NK-92 treated with Interleukin-12 subunit alpha and Interleukin-12 subunit beta, amount 100 ng/mL, for 24 hours (cell line): ENCODE measurements at regions not wholly inside any gene's neighbourhood (a gene's known extent, or its start where the extent isn't known, plus 50 kb on each side); places are given as distances from the start of the nearest gene placed in this dataset.

Experiments
- DNase-seq: peaks from one replicate; lab custom pipeline; 2025; lab: John Stamatoyannopoulos, UW

DNA sequence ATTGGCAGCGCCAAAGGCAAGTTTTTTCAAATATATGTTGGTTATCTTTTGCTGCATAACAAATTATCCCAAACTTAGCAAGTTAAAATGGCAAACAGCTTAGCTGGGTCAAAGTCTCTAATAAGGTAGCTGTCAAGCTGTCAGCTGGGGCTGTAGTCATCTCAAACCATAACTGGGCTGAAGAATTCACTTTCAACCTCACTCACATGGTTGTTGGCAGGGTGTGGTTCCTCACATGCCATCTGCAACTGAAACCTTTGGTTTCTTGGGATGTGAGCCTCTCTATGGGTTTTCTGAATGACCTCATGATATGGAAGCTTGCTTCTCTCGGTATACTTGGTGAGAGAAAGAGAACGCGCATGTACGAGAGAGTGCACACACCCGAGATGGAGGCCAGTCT lies 125.4 kb downstream of the LRIG3 start:
- no peak for DNase-seq

DNA sequence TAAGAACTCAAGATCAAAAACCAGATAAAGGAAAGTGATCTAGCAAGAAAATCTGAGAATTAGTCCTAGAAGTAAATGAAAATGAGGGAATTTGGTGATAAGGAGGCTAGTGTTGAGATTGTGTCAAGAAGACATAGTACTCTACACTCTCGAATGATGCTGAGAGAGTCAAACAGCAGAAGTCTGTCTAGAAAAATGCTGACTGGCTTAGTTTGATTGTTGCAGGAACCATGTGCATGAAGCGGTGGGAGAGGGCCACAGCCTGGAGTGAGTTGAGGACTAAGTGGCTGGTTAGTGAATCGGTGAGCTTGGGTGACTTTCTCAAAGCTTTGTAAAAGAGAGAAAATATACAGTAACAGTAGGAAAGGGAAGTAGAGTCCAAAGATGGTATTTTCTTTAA lies 124.5 kb downstream of the LRIG3 start:
- DNase-seq, result no peak

DNA sequence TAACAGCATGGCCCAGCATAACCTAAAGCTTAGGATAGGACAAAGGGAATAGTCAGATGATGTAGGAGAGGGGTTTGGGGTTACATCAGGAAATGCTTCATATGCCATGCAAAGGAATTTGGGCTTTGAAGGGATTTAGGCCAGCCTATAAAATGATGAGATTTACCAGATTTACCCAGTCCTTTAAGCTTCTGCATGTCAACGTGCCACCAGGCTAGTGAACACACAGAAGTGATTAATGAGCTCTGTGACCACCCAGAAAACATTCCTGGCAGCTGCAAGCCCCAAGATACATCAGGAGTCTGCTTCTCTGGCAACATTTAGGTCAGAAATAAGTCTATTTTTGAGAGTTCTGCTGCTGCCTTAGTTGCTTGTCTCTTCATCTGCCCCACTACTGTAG lies 118.3 kb downstream of the LRIG3 start:
- DNase-seq, result no peak

DNA sequence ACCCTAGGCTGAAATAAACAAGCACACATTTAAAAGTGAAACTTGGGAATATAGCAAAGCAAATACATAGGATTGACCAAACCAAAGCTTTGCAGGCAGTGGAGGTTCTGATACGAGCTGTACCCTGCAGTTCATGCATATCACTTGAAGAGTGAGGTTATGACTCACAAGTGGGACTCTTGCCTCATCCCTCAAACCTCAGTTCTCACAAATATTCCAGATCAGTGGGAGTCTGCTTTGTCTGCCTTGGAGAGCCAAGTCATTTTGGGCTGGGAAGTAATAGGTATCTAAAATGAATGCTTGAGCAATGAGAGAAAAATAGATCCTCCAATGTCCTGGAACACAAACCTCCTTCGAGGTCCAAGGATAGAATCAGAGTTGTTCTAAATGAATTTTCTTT lies 116.4 kb downstream of the LRIG3 start:
- no peak for DNase-seq

GRCh38 chr12:58804749-58805148 lies 115.6 kb downstream of the LRIG3 start:
- DNase-seq, result no peak

GRCh38 chr12:58809064-58809607 lies 111.2 kb downstream of the LRIG3 start:
- no peak for DNase-seq

- no peak for DNase-seq
Measured at GRCh38 chr12:58811346-58811745, 109.0 kb downstream of the LRIG3 start.

- no peak for DNase-seq
Measured at GRCh38 chr12:58812214-58812613, 108.1 kb downstream of the LRIG3 start.

GRCh38 chr12:58814036-58814435 lies 106.3 kb downstream of the LRIG3 start:
- no peak for DNase-seq

GRCh38 chr12:58815235-58815634 lies 105.1 kb downstream of the LRIG3 start:
- no peak for DNase-seq

DNA sequence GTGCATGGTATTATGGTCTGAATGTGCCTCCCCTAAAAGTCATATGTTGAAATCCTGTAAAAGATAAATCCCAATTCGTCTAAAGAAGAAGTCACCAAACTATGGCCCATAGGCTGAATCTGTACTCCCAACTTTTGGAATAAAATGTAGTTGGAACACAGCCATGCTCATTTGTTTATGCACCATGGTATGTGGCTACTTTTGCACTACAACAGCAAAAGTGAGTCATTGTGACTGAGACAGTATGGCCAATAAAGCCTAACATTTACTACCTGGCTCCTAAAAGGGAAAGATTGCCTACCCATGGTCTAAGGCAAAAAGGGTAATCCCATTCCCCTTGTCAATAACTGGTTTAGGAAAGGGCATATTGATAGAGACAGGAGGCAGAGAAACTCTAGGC lies 101.8 kb downstream of the LRIG3 start:
- DNase-seq, result no peak

DNA sequence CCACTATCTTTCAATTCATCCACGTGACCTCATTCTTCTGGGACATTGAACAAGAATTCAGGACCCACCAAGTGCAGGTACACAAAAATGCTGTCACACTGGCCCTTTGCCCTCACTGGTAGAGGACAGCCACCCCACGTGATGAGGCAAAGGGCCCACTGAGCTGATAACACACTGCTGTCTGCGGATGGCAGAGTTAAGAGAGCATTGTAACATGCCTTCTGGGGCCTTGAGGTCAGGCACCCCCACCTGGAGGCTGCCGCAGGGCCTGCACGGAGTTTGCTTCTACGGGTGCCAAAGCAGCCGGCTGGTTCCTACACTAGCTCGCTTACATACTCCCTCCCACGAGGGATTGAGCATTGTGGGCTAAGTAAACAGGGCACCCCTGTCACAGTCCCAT lies 101.0 kb downstream of the LRIG3 start:
- no peak for DNase-seq

DNA sequence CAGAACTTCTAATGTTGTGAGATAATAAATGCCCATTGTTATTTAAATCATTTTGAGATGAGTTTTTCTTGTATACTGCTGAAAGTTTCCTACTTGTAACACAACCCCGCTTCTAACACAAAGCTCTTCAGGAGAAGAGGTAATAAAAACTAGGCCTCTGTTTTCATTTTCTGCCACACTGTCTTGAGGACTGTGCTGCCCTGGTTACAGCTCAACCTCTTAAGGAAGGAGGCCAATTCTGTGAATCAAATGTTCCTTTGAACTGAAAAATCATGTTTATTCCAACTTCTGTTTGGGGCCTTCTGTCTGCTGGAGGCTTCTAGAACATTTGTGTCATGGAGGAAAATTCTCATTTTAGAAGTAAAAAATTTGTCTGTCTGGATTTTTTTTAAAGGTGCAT lies 100.3 kb downstream of the LRIG3 start:
- no peak for DNase-seq
